Endodermal cell (in vitro differentiated cells): ENCODE measurements at regions not wholly inside any gene's neighbourhood (a gene's known extent, or its start where the extent isn't known, plus 50 kb on each side); places are given as distances from the start of the nearest gene placed in this dataset.

Source experiments
- DNase-seq: peaks from one replicate; pipeline ENCODE4 v3.0.0-alpha.2; 2017
- H3K27ac ChIP-seq: 2 replicates; pipeline ENCODE4 v1.5.1; 2013; ENCODE audit warnings: mild to moderate bottlenecking, low read depth, low read length, moderate library complexity
- H3K27me3 ChIP-seq: 2 replicates; pipeline ENCODE4 v1.6.1; 2013; ENCODE audit warnings: mild to moderate bottlenecking, low read length, moderate library complexity; ENCODE audit not compliant: insufficient read depth, control insufficient read depth, poor library complexity, severe bottlenecking
- H3K36me3 ChIP-seq: 2 replicates; pipeline ENCODE4 v1.7.0; 2013; ENCODE audit warnings: mild to moderate bottlenecking, low read length, moderate library complexity; ENCODE audit not compliant: control insufficient read depth, insufficient read depth
- H3K4me1 ChIP-seq: one replicate; pipeline ENCODE4 v1.7.0; 2013; ENCODE audit warnings: low read length; ENCODE audit not compliant: control insufficient read depth, insufficient read depth
- H3K4me3 ChIP-seq: 2 replicates; pipeline ENCODE4 v1.5.1; 2013; ENCODE audit warnings: mild to moderate bottlenecking, low read length, moderate library complexity
- H3K9ac ChIP-seq: 2 replicates; pipeline ENCODE4 v1.6.1; 2013; ENCODE audit warnings: mild to moderate bottlenecking, low read length, moderate library complexity; ENCODE audit not compliant: poor library complexity, severe bottlenecking; ENCODE audit errors: extremely low read depth
- H3K9me3 ChIP-seq: 2 replicates; pipeline ENCODE4 v1.6.1; 2013; ENCODE audit warnings: mild to moderate bottlenecking, low read length, moderate library complexity; ENCODE audit not compliant: control insufficient read depth
- H3K27ac Mint-ChIP-seq: 2 replicates; pipeline ENCODE4 v1.8.0; 2020; ENCODE audit warnings: mixed read lengths
- H3K27me3 Mint-ChIP-seq: 2 replicates; pipeline ENCODE4 v1.8.0; 2021; ENCODE audit warnings: mild to moderate bottlenecking, mixed read lengths; ENCODE audit not compliant: insufficient read depth
- H3K36me3 Mint-ChIP-seq: 2 replicates; pipeline ENCODE4 v1.8.0; 2020; ENCODE audit warnings: low read depth, mixed read lengths
- H3K4me1 Mint-ChIP-seq: 2 replicates; pipeline ENCODE4 v1.8.0; 2020; ENCODE audit warnings: mixed read lengths
- H3K4me3 Mint-ChIP-seq: 2 replicates; pipeline ENCODE4 v1.8.0; 2020; ENCODE audit warnings: mild to moderate bottlenecking, moderate library complexity, mixed read lengths
- H3K9me3 Mint-ChIP-seq: 2 replicates; pipeline ENCODE4 v1.8.0; 2020; ENCODE audit warnings: mild to moderate bottlenecking, mixed read lengths
- CTCF ChIP-seq: fragments of 200-600 bp; sonication (generic); conservative IDR thresholded peaks from 2 replicates; pipeline ENCODE4 v1.5.0; 2021; ENCODE audit warnings: antibody characterized with exemption, mild to moderate bottlenecking
- WGBS, 2 experiments: methylation state at CpG; one replicate each; pipeline versions ENCODE4 v1.1.5 to v1.1.7; 2013; ENCODE audit warnings: missing lambda C conversion rate in 2 of 2, mixed read lengths in 1 of 2; ENCODE audit not compliant: insufficient coverage in 1 of 2, insufficient read length in 1 of 2; 5-methylcytosine and 5-hydroxymethylcytosine counted together

- H3K27me3 Mint-ChIP-seq, result peaks cover 5% of the 10 kb centered on the region
- no peak overlapping the region for H3K27ac Mint-ChIP-seq
- no peak overlapping the region for H3K9ac ChIP-seq
- no peak for DNase-seq
- 95% methylated on average over 4 of the region's 4 CpGs; no CpG with 5 or more reads in 1 of the 2 experiments for WGBS, 2 experiments
- no peaks in the 10 kb centered on the region for H3K27me3 ChIP-seq
- H3K4me1 Mint-ChIP-seq, result peaks cover 6% of the 10 kb centered on the region
- peaks cover 11% of the 10 kb centered on the region for H3K9me3 Mint-ChIP-seq
- peaks cover 11% of the 10 kb centered on the region for H3K9me3 ChIP-seq
- H3K27ac ChIP-seq, result no peak overlapping the region
- no peaks in the 10 kb centered on the region for H3K36me3 ChIP-seq
- no peaks in the 10 kb centered on the region for H3K36me3 Mint-ChIP-seq
- peak; percentile 23 for TF ChIP-seq CTCF
- no peaks in the 10 kb centered on the region for H3K4me1 ChIP-seq
- no peak overlapping the region for H3K4me3 ChIP-seq
- H3K4me3 Mint-ChIP-seq, result no peak overlapping the region
Measured at GRCh38 chr7:24494832-24495231, 78.4 kb upstream of the PALS2 start.

- no peak for TF ChIP-seq CTCF
- Histone ChIP-seq H3K27me3 (no peaks in the 10 kb centered on the region), H3K9ac (no peak overlapping the region), H3K27ac (no peak overlapping the region), H3K4me3 (no peak overlapping the region), H3K36me3 (no peaks in the 10 kb centered on the region), H3K9me3 (peaks cover 11% of the 10 kb centered on the region), H3K4me1 (no peaks in the 10 kb centered on the region)
- H3K9me3 Mint-ChIP-seq, result peaks cover 11% of the 10 kb centered on the region
- no peaks in the 10 kb centered on the region for H3K36me3 Mint-ChIP-seq
- no peak for DNase-seq
- H3K4me1 Mint-ChIP-seq, result peaks cover 12% of the 10 kb centered on the region
- no peak overlapping the region for H3K27ac Mint-ChIP-seq
- 92% methylated on average over 2 of the region's 2 CpGs; no CpG with 5 or more reads in 1 of the 2 experiments for WGBS, 2 experiments
- H3K27me3 Mint-ChIP-seq, result peaks cover 5% of the 10 kb centered on the region
- H3K4me3 Mint-ChIP-seq, result no peak overlapping the region
Measured at GRCh38 chr7:24496036-24496435, 77.2 kb upstream of the PALS2 start.

GRCh38 chr7:24498439-24498838 lies 74.8 kb upstream of the PALS2 start:
- H3K4me3 Mint-ChIP-seq, result no peak overlapping the region
- Histone ChIP-seq H3K27ac (no peak overlapping the region), H3K27me3 (no peaks in the 10 kb centered on the region), H3K4me1 (no peaks in the 10 kb centered on the region), H3K4me3 (no peak overlapping the region), H3K9ac (no peak overlapping the region), H3K36me3 (no peaks in the 10 kb centered on the region), H3K9me3 (peaks cover 11% of the 10 kb centered on the region)
- TF ChIP-seq CTCF, result no peak
- peaks cover 14% of the 10 kb centered on the region for H3K4me1 Mint-ChIP-seq
- no peaks in the 10 kb centered on the region for H3K36me3 Mint-ChIP-seq
- 81% methylated on average over 2 of the region's 2 CpGs; no CpG with 5 or more reads in 1 of the 2 experiments for WGBS, 2 experiments
- no peak overlapping the region for H3K27ac Mint-ChIP-seq
- no peak for DNase-seq
- peaks cover 5% of the 10 kb centered on the region for H3K27me3 Mint-ChIP-seq
- peaks cover 11% of the 10 kb centered on the region for H3K9me3 Mint-ChIP-seq
